HCT116 (cell line): ENCODE measurements at regions not wholly inside any gene's neighbourhood (a gene's known extent, or its start where the extent isn't known, plus 50 kb on each side); places are given as distances from the start of the nearest gene placed in this dataset.

Source experiments
- CTCF ChIP-seq, 3 experiments: fragments of 200-600 bp in 1 of 3; sonication (generic) in 1 of 3; IDR thresholded peaks in 2 of 3; conservative IDR thresholded peaks in 1 of 3; 2 replicates each; pipeline ENCODE4 v1.5.1; 2012 to 2017; ENCODE audit warnings: low read depth in 2 of 3, low read length in 2 of 3, antibody characterized with exemption in 1 of 3, borderline replicate concordance in 1 of 3, control low read depth in 1 of 3, mild to moderate bottlenecking in 1 of 3, mixed read lengths in 1 of 3, mixed run types in 1 of 3, moderate library complexity in 1 of 3; ENCODE audit not compliant: insufficient read depth in 1 of 3
- EZH2 ChIP-seq: fragments of 200-600 bp; sonication (generic); IDR thresholded peaks from 2 replicates; pipeline ENCODE4 v1.6.1; 2017; ENCODE audit warnings: antibody characterized with exemption, mixed run types
- MAX ChIP-seq: IDR thresholded peaks from 2 replicates; pipeline ENCODE4 v1.6.1; 2012
- POLR2A ChIP-seq: IDR thresholded peaks from 2 replicates; pipeline ENCODE4 v1.7.0; 2011; ENCODE audit warnings: borderline replicate concordance; ENCODE audit not compliant: insufficient read depth, insufficient read length; ENCODE audit errors: extremely low read depth
- POLR2AphosphoS5 ChIP-seq: IDR thresholded peaks from 2 replicates; pipeline ENCODE4 v1.6.1; 2011; ENCODE audit warnings: mild to moderate bottlenecking, low read depth, low read length, moderate library complexity
- RAD21 ChIP-seq: IDR thresholded peaks from 2 replicates; pipeline ENCODE4 v1.6.1; 2012; ENCODE audit warnings: low read depth, mild to moderate bottlenecking
- SP1 ChIP-seq: IDR thresholded peaks from 2 replicates; pipeline ENCODE4 v1.6.1; 2012; ENCODE audit warnings: low read depth
- ZNF274 ChIP-seq: fragments of 200-500 bp; sonication (Bioruptor generic); IDR thresholded peaks from 2 replicates; pipeline ENCODE4 v1.6.1; 2014; ENCODE audit warnings: mild to moderate bottlenecking, low read depth, low read length, inconsistent platforms
- TF ChIP-seq, protein P1 (sequence below): IDR thresholded peaks from 2 replicates; pipeline ENCODE4 v1.6.1; 2012; ENCODE audit warnings: low read depth

- no peak for TF ChIP-seq EZH2
- no peak for TF ChIP-seq CTCF (IDR thresholded peaks at IDR 0.05 in 2 of 3, conservative IDR thresholded peaks at IDR 0.05 in 1 of 3; ENCODE audit: borderline replicate concordance in 1 of 3, insufficient read depth in 1 of 3, low read depth in 2 of 3, low read length in 2 of 3)
- TF ChIP-seq MAX: no peak
- TF ChIP-seq POLR2A: no peak
- no peak for TF ChIP-seq ZNF274
- TF ChIP-seq, protein P1, sequence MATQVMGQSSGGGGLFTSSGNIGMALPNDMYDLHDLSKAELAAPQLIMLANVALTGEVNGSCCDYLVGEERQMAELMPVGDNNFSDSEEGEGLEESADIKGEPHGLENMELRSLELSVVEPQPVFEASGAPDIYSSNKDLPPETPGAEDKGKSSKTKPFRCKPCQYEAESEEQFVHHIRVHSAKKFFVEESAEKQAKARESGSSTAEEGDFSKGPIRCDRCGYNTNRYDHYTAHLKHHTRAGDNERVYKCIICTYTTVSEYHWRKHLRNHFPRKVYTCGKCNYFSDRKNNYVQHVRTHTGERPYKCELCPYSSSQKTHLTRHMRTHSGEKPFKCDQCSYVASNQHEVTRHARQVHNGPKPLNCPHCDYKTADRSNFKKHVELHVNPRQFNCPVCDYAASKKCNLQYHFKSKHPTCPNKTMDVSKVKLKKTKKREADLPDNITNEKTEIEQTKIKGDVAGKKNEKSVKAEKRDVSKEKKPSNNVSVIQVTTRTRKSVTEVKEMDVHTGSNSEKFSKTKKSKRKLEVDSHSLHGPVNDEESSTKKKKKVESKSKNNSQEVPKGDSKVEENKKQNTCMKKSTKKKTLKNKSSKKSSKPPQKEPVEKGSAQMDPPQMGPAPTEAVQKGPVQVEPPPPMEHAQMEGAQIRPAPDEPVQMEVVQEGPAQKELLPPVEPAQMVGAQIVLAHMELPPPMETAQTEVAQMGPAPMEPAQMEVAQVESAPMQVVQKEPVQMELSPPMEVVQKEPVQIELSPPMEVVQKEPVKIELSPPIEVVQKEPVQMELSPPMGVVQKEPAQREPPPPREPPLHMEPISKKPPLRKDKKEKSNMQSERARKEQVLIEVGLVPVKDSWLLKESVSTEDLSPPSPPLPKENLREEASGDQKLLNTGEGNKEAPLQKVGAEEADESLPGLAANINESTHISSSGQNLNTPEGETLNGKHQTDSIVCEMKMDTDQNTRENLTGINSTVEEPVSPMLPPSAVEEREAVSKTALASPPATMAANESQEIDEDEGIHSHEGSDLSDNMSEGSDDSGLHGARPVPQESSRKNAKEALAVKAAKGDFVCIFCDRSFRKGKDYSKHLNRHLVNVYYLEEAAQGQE: no peak
- TF ChIP-seq SP1: no peak
- no peak for TF ChIP-seq RAD21
- TF ChIP-seq POLR2AphosphoS5: no peak
Measured at GRCh38 chr12:68094645-68095395, 64.7 kb downstream of the IFNG start.
